ENCODE measurements at regions not wholly inside any gene's neighbourhood (a gene's known extent, or its start where the extent isn't known, plus 50 kb on each side); places are given as distances from the start of the nearest gene placed in this dataset.
A peak's percentile ranks its signal among the peaks of the same experiment; 100 is the strongest.

DNA sequence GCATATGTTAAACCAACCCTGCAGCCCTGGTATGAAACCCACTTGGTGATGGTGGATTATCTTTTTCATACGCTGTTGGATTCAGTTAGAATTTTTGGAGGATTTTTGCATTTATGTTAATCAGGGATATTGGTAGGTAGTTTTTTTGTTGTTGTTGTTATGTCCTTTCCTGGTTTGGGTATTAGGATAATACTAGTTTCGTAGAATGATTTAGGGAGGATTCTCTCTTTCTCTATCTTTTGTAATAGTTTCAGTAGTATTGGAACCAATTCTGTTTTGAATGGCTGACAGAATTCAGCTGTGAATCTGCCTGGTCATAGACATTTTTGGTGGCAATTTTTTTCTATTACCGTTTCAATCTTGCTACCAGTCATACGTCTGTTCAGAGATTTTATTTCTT lies 305.4 kb downstream of the IDS start:
- Histone ChIP-seq H3K36me3 (ENCODE audit: control insufficient read depth, insufficient read depth, low read length) (no peaks in the 10 kb centered on the region), H3K4me3 (ENCODE audit: low read depth, low read length) (no peak overlapping the region), H3K27me3 (ENCODE audit: control insufficient read depth, insufficient read depth, low read length) (no peaks in the 10 kb centered on the region)
- TF ChIP-seq CTCF (IDR thresholded peaks at IDR 0.05; ENCODE audit: insufficient read depth, low read length, severe bottlenecking), result no peak
- FAIRE-seq, result no peak
- DNase-seq (ENCODE audit: low read depth), result no peak

DNA sequence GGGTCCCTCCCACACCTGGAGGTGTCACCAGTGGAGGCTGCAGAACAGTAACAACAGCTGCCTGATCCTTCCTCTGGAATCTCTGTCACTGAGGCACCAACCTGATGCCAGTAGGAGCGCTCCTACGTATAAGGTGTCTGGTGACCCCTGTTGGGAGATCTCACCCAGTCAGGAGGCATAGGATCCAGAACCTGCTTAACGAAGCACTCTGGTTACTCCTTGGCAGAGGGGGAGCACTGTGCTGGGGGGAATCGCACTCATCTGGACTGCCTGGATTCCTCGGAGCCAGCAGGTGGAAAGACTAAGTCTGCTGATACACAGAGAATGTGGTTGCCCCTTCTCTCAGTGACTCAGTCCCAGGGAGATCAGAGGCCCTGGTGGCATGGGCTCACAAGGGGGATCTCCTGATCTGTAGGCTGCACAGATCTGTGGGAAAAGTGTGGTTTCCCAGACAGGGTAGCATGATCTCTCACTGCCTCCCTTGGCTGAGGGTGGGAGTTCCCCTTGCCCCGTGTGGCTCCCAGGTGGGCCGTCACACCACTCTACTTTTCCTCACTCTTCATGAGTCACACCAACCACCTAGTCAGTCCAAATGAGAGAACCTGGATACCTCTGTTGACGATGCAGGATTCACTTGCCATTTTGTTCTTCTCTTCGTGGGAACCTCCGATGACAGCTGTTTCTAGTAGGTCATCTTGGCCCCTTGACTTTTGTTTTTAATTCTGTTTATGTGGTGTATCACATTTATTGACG lies 305.9 kb downstream of the IDS start:
- no peak for TF ChIP-seq CTCF (IDR thresholded peaks at IDR 0.05; ENCODE audit: insufficient read depth, low read length, severe bottlenecking)
- DNase-seq (ENCODE audit: low read depth), result no peak
- Histone ChIP-seq H3K36me3 (ENCODE audit: control insufficient read depth, insufficient read depth, low read length) (no peaks in the 10 kb centered on the region), H3K27me3 (ENCODE audit: control insufficient read depth, insufficient read depth, low read length) (no peaks in the 10 kb centered on the region), H3K4me3 (ENCODE audit: low read depth, low read length) (no peak overlapping the region)
- FAIRE-seq, result no peak

DNA sequence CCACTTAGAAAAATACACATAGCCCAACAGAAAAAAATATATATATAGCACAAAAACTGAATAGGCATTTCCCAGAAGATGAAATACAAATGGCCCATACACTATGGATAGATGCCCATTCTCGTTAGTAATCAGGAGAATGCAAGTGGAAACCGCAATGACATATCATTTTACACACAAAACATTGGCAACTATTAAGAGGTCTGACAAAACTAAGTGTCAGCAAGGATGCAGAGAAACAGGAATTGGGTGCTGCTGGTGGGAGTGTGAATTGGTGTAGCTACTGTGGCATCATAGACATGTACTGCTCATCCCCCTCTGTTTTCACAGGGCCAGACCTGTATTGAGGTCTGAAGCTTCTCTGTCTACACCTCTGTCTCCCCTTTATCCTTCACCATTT lies 320.0 kb downstream of the IDS start:
- no peak for TF ChIP-seq CTCF (IDR thresholded peaks at IDR 0.05; ENCODE audit: insufficient read depth, low read length, severe bottlenecking)
- no peaks in the 10 kb centered on the region for H3K27me3 ChIP-seq (ENCODE audit: control insufficient read depth, insufficient read depth, low read length)
- H3K36me3 ChIP-seq (ENCODE audit: control insufficient read depth, insufficient read depth, low read length), result no peaks in the 10 kb centered on the region
- no peak overlapping the region for H3K4me3 ChIP-seq (ENCODE audit: low read depth, low read length)
- FAIRE-seq, result no peak
- DNase-seq (ENCODE audit: low read depth), result peak; percentile 32

DNA sequence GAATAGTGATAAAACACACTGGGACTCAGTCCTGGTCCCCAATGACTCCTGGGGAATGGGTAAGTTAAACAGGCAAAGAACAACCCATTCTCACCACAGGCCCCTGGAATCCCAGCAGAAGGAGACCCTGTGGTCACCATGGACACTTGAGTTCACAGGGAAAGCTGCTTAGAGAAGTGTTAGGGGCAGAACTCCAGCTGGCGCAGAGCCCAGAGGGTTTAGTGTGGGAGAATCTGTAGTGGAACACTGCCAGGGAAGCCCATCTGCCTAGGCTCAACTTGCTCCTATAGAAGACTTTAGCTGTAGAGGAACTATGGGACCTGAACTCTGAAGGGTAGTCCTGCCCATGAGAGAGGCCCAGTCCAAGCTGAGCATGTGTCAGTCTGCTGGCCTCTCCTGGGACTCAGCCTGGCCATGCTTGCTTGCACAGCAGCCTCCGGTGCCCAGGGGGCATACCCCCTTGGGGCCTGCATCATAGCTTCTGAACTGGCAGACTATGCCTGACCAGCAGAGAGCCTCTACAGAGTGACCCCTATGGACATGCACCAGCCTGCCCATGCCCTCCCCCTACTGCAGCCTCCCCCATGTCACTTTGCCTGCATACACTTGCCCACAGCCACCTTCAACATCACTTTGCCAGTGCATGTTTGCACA lies 343.5 kb downstream of the IDS start:
- DNase-seq (ENCODE audit: low read depth), result no peak

DNA sequence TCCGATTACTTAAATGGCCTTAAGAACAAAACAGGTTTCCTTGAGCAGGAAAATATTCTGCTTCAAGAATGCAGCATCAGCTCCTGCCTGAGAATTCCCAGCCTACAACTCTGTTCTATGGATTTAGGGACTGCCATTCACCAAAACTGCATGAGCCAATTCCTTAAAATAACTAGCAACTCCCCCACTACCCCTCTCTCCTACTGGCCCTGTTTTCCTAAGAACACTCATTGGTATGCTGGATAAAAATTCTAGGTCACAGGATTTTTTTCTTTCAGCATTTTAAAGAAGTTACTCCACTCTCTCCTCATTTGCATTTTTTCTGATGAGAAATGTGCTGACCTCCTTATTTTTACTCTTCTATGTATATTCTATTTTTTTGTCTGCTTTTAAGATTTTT lies 347.1 kb downstream of the IDS start:
- Histone ChIP-seq H3K36me3 (ENCODE audit: control insufficient read depth, insufficient read depth, low read length) (no peaks in the 10 kb centered on the region), H3K27me3 (ENCODE audit: control insufficient read depth, insufficient read depth, low read length) (no peaks in the 10 kb centered on the region), H3K4me3 (ENCODE audit: low read depth, low read length) (no peak overlapping the region)
- DNase-seq (ENCODE audit: low read depth) (no peak), FAIRE-seq (no peak)
- TF ChIP-seq CTCF (IDR thresholded peaks at IDR 0.05; ENCODE audit: insufficient read depth, low read length, severe bottlenecking), result no peak

More for the DNA sequence above, 343.5 kb downstream of the IDS start:
- TF ChIP-seq CTCF (IDR thresholded peaks at IDR 0.05; ENCODE audit: insufficient read depth, low read length, severe bottlenecking), result no peak
- FAIRE-seq, result no peak
- Histone ChIP-seq H3K36me3 (ENCODE audit: control insufficient read depth, insufficient read depth, low read length) (no peaks in the 10 kb centered on the region), H3K27me3 (ENCODE audit: control insufficient read depth, insufficient read depth, low read length) (no peaks in the 10 kb centered on the region), H3K4me3 (ENCODE audit: low read depth, low read length) (no peak overlapping the region)

All from bronchial epithelial cell (primary cell).